Central memory CD8-positive, alpha-beta T cell (primary cell): ENCODE measurements at regions not wholly inside any gene's neighbourhood (a gene's known extent, or its start where the extent isn't known, plus 50 kb on each side); places are given as distances from the start of the nearest gene placed in this dataset.

Experiments used
- ATAC-seq: fragments of 150-1000 bp; cut with Tn5 transposase; replicated peaks from 2 replicates; pipeline ENCODE4 v1.10.0; 2022; ENCODE audit warnings: mild to moderate bottlenecking, moderate FRiP score, moderate number of reproducible peaks; ENCODE audit not compliant: poor library complexity, severe bottlenecking; ENCODE audit errors: extremely low read depth
- DNase-seq, 2 donors: peaks; one replicate each; pipeline ENCODE4 v3.0.0; 2021; ENCODE audit warnings: low spot score in 2 of 2
- H3K27ac Mint-ChIP-seq: one replicate; pipeline ENCODE4 v1.8.0; 2022; ENCODE audit warnings: low read depth, mild to moderate bottlenecking, moderate library complexity, mixed read lengths
- H3K27me3 Mint-ChIP-seq: one replicate; pipeline ENCODE4 v1.8.0; 2022; ENCODE audit warnings: mixed read lengths
- H3K36me3 Mint-ChIP-seq: one replicate; pipeline ENCODE4 v1.8.0; 2022; ENCODE audit warnings: mild to moderate bottlenecking, moderate library complexity, mixed read lengths; ENCODE audit not compliant: insufficient read depth
- H3K4me1 Mint-ChIP-seq: one replicate; pipeline ENCODE4 v1.8.0; 2022; ENCODE audit warnings: mixed read lengths
- H3K4me3 Mint-ChIP-seq: one replicate; pipeline ENCODE4 v1.8.0; 2022; ENCODE audit warnings: mild to moderate bottlenecking, moderate library complexity, mixed read lengths
- H3K9me3 Mint-ChIP-seq: one replicate; pipeline ENCODE4 v1.8.0; 2022; ENCODE audit warnings: mixed read lengths

GRCh38 chr1:63115527-63115926 lies 206.8 kb upstream of the FOXD3 start:
- Mint-ChIP-seq H3K36me3 (peaks cover 2% of the 10 kb centered on the region), H3K4me1 (no peaks in the 10 kb centered on the region), H3K9me3 (no peaks in the 10 kb centered on the region), H3K4me3 (no peak overlapping the region), H3K27ac (no peak overlapping the region), H3K27me3 (peaks cover 13% of the 10 kb centered on the region)
- DNase-seq (no peak), ATAC-seq (no peak)

GRCh38 chr1:63116016-63116415 lies 206.4 kb upstream of the FOXD3 start:
- H3K4me1 Mint-ChIP-seq = no peaks in the 10 kb centered on the region
- H3K27me3 Mint-ChIP-seq = peaks cover 13% of the 10 kb centered on the region
- peaks cover 2% of the 10 kb centered on the region for H3K36me3 Mint-ChIP-seq
- H3K9me3 Mint-ChIP-seq = no peaks in the 10 kb centered on the region
- no peak overlapping the region for H3K27ac Mint-ChIP-seq
- no peak overlapping the region for H3K4me3 Mint-ChIP-seq
- no peak for DNase-seq
- no peak for ATAC-seq

- no peak overlapping the region for H3K27ac Mint-ChIP-seq
- no peak for ATAC-seq
- H3K4me1 Mint-ChIP-seq = no peaks in the 10 kb centered on the region
- peaks cover 13% of the 10 kb centered on the region for H3K27me3 Mint-ChIP-seq
- H3K9me3 Mint-ChIP-seq = no peaks in the 10 kb centered on the region
- no peak for DNase-seq
- peaks cover 2% of the 10 kb centered on the region for H3K36me3 Mint-ChIP-seq
- no peak overlapping the region for H3K4me3 Mint-ChIP-seq
Measured at GRCh38 chr1:63119575-63120155, 202.7 kb upstream of the FOXD3 start.

GRCh38 chr1:63122079-63122478 lies 200.3 kb upstream of the FOXD3 start:
- ATAC-seq = no peak
- H3K4me3 Mint-ChIP-seq = no peak overlapping the region
- no peak for DNase-seq

GRCh38 chr1:63124666-63125191 lies 197.6 kb upstream of the FOXD3 start:
- peaks cover 17% of the 10 kb centered on the region for H3K27me3 Mint-ChIP-seq
- no peaks in the 10 kb centered on the region for H3K4me1 Mint-ChIP-seq
- DNase-seq = no peak
- no peak overlapping the region for H3K4me3 Mint-ChIP-seq
- no peak for ATAC-seq
- H3K27ac Mint-ChIP-seq = no peak overlapping the region
- H3K36me3 Mint-ChIP-seq = no peaks in the 10 kb centered on the region
- H3K9me3 Mint-ChIP-seq = no peaks in the 10 kb centered on the region

More at GRCh38 chr1:63122079-63122478, 200.3 kb upstream of the FOXD3 start:
- Mint-ChIP-seq H3K27ac (no peak overlapping the region), H3K36me3 (no peaks in the 10 kb centered on the region), H3K27me3 (peaks cover 11% of the 10 kb centered on the region), H3K9me3 (no peaks in the 10 kb centered on the region), H3K4me1 (no peaks in the 10 kb centered on the region)

- no peaks in the 10 kb centered on the region for H3K9me3 Mint-ChIP-seq
- ATAC-seq = no peak
- H3K4me1 Mint-ChIP-seq = no peaks in the 10 kb centered on the region
- no peak overlapping the region for H3K4me3 Mint-ChIP-seq
- H3K36me3 Mint-ChIP-seq = no peaks in the 10 kb centered on the region
- no peak overlapping the region for H3K27ac Mint-ChIP-seq
- no peak for DNase-seq
- peaks cover 31% of the 10 kb centered on the region for H3K27me3 Mint-ChIP-seq
Measured at GRCh38 chr1:63126104-63126503, 196.3 kb upstream of the FOXD3 start.

GRCh38 chr1:63127376-63127775 lies 195.0 kb upstream of the FOXD3 start:
- no peak for ATAC-seq
- no peaks in the 10 kb centered on the region for H3K36me3 Mint-ChIP-seq
- no peaks in the 10 kb centered on the region for H3K4me1 Mint-ChIP-seq

GRCh38 chr1:63128556-63128955 lies 193.8 kb upstream of the FOXD3 start:
- no peaks in the 10 kb centered on the region for H3K9me3 Mint-ChIP-seq
- no peak overlapping the region for H3K27ac Mint-ChIP-seq
- H3K36me3 Mint-ChIP-seq = no peaks in the 10 kb centered on the region
- no peaks in the 10 kb centered on the region for H3K4me1 Mint-ChIP-seq
- no peak overlapping the region for H3K4me3 Mint-ChIP-seq
- no peak for ATAC-seq
- DNase-seq = no peak
- peaks cover 39% of the 10 kb centered on the region for H3K27me3 Mint-ChIP-seq

More at GRCh38 chr1:63127376-63127775, 195.0 kb upstream of the FOXD3 start:
- Mint-ChIP-seq H3K27me3 (peaks cover 39% of the 10 kb centered on the region), H3K4me3 (no peak overlapping the region), H3K9me3 (no peaks in the 10 kb centered on the region), H3K27ac (no peak overlapping the region)
- no peak for DNase-seq

GRCh38 chr1:63129184-63129583 lies 193.2 kb upstream of the FOXD3 start:
- no peaks in the 10 kb centered on the region for H3K4me1 Mint-ChIP-seq
- DNase-seq = no peak
- peaks cover 39% of the 10 kb centered on the region for H3K27me3 Mint-ChIP-seq
- no peak for ATAC-seq
- H3K27ac Mint-ChIP-seq = no peak overlapping the region
- H3K4me3 Mint-ChIP-seq = no peak overlapping the region
- H3K36me3 Mint-ChIP-seq = no peaks in the 10 kb centered on the region
- H3K9me3 Mint-ChIP-seq = no peaks in the 10 kb centered on the region

DNA sequence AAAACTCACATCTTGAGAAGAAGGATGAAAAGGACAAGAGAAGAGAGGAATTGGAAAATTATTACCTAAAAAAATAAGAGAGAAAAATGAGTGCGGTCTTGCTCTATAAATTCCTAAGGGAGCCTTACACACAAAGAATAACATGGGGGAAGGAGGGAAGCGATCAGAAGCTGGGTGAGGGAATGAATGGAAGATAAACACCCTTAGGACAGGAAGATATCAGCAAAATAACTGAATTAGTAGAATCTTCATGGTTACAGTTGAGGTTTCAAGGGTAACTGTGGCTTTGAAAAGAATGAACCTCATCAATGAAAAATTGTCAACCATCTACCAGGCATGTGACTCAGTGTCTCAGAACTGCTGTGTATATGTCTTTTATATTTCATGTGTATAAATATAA lies 192.5 kb upstream of the FOXD3 start:
- no peaks in the 10 kb centered on the region for H3K36me3 Mint-ChIP-seq
- DNase-seq (no peak), ATAC-seq (no peak)
- H3K27me3 Mint-ChIP-seq = peaks cover 39% of the 10 kb centered on the region
- no peaks in the 10 kb centered on the region for H3K9me3 Mint-ChIP-seq
- no peaks in the 10 kb centered on the region for H3K4me1 Mint-ChIP-seq
- H3K27ac Mint-ChIP-seq = no peak overlapping the region
- no peak overlapping the region for H3K4me3 Mint-ChIP-seq

DNA sequence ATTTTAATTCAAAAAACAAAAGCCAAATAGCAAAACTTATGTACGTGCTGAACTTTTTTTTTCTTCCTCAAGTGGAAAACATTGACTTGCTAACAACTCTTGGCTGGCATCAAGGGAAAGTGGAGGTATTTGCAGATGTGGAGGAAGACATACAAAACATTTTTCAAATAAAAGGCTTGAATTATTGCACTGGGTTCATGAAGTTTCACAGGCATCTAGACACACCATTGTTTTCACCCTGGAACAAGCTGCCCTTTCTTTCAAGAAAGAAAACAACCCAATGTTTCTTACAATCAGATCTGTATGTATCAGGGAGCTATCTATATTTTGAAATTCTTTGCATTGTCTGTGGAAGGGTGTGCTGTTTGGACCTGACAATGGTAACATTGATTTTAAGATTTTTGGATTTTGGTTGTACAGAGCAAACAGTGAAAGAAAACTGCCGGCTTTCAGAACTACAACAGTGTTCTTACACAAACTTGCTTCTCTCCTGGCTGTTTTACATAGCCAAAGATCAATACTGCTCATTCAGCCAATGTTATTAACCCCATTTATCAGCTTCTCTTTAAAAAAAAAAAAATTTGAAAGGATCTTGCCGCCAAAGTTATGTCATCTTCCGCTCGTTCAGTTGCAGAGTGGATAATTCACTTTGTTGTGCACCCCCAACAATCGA lies 187.7 kb upstream of the FOXD3 start:
- Mint-ChIP-seq H3K27me3 (peaks cover 34% of the 10 kb centered on the region), H3K27ac (no peak overlapping the region), H3K4me3 (no peak overlapping the region), H3K9me3 (no peaks in the 10 kb centered on the region), H3K4me1 (no peaks in the 10 kb centered on the region), H3K36me3 (no peaks in the 10 kb centered on the region)
- no peak for ATAC-seq
- no peak for DNase-seq

DNA sequence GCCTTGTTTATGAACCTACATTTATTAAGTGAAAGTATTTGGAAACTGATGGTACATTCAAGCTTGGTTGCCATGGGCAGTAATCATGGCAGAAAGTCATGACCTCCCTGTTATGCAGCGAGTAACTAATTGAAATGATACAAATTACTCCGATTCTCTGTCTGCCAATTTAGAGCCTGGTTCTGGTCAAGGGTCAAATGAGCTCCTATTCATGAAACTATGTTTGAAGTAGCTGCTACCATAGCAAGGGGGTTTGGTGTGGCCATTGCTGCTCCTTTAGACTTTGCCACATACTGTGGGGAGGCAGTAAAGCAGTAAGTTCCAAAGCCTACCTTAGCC lies 187.2 kb upstream of the FOXD3 start:
- Mint-ChIP-seq H3K9me3 (no peaks in the 10 kb centered on the region), H3K27ac (no peak overlapping the region), H3K4me3 (no peak overlapping the region), H3K4me1 (no peaks in the 10 kb centered on the region), H3K36me3 (no peaks in the 10 kb centered on the region), H3K27me3 (peaks cover 29% of the 10 kb centered on the region)
- no peak for ATAC-seq
- no peak for DNase-seq

DNA sequence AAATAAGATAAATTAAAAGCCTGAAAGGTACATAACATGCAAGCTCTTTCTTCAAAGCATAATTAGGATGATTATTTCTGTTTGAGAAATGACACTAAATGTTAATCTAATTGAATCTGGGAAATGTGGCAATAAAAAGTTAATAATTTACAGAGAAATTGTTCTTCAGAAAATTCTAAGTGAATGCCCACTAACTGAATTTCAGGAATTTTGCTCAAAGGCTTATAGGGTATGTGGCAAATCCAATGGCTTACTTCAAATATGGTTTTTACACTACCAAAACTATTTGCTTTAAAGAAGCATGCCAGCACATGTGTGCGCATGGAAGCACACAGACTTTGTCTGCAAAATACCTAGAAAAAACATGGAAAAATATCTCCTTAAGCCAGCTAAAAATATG lies 186.6 kb upstream of the FOXD3 start:
- no peak for ATAC-seq
- no peak for DNase-seq
- H3K36me3 Mint-ChIP-seq = no peaks in the 10 kb centered on the region
- no peak overlapping the region for H3K4me3 Mint-ChIP-seq
- no peak overlapping the region for H3K27ac Mint-ChIP-seq
- peaks cover 22% of the 10 kb centered on the region for H3K27me3 Mint-ChIP-seq
- H3K4me1 Mint-ChIP-seq = no peaks in the 10 kb centered on the region
- no peaks in the 10 kb centered on the region for H3K9me3 Mint-ChIP-seq
